CD14-positive monocyte (primary cell): ENCODE measurements at regions not wholly inside any gene's neighbourhood (a gene's known extent, or its start where the extent isn't known, plus 50 kb on each side); places are given as distances from the start of the nearest gene placed in this dataset.
"Not testable (repeated sequence)": the region's sequence is repeated elsewhere in the genome, so short reads cannot be mapped to it uniquely, and the experiment has no call there.

ENCODE experiments used
- DNase-seq, 3 donors: peaks; one replicate each; pipeline ENCODE4 v3.0.0-alpha.2; 2011 to 2022
- H2AFZ ChIP-seq: 2 replicates; pipeline ENCODE4 v1.6.0; 2012; ENCODE audit warnings: mild to moderate bottlenecking, low read depth, low read length, inconsistent platforms; ENCODE audit not compliant: insufficient read depth, poor library complexity, severe bottlenecking
- H3K27ac ChIP-seq, 2 donors: 1 replicate in 1 of 2; 2 replicates in 1 of 2; pipeline ENCODE4 v1.5.1; 2012 to 2013; ENCODE audit warnings: low read length in 2 of 2, control low read depth in 1 of 2, inconsistent platforms in 1 of 2, low read depth in 1 of 2, mild to moderate bottlenecking in 1 of 2
- H3K27me3 ChIP-seq, 2 donors: one replicate each; pipeline versions ENCODE4 v1.6.0 to v1.6.1; 2011 to 2013; ENCODE audit warnings: low read length in 2 of 2; ENCODE audit not compliant: control insufficient read depth in 2 of 2, insufficient read depth in 2 of 2
- H3K36me3 ChIP-seq, 2 donors: replicated peaks in 1 of 2; 1 replicate in 1 of 2; 2 replicates in 1 of 2; pipeline versions ENCODE4 v1.5.1 to v1.6.1; 2012 to 2013; ENCODE audit warnings: low read length in 2 of 2, control low read depth in 1 of 2, inconsistent platforms in 1 of 2, mild to moderate bottlenecking in 1 of 2; ENCODE audit not compliant: insufficient read depth in 2 of 2, control insufficient read depth in 1 of 2
- H3K4me1 ChIP-seq, 2 donors: 1 replicate in 1 of 2; 2 replicates in 1 of 2; pipeline versions ENCODE4 v1.5.1 to v1.6.1; 2012 to 2013; ENCODE audit warnings: low read length in 2 of 2, control low read depth in 1 of 2, inconsistent platforms in 1 of 2, mild to moderate bottlenecking in 1 of 2, moderate library complexity in 1 of 2; ENCODE audit not compliant: insufficient read depth in 2 of 2, control insufficient read depth in 1 of 2
- H3K4me2 ChIP-seq: replicated peaks from 2 replicates; pipeline ENCODE3; 2012; ENCODE audit warnings: low read length, moderate library complexity, mild to moderate bottlenecking; ENCODE audit not compliant: poor library complexity, severe bottlenecking; ENCODE audit errors: extremely low read depth
- H3K4me3 ChIP-seq, 3 experiments: fragments of 200-600 bp in 1 of 3; sonication (generic) in 1 of 3; replicated peaks in 1 of 3; 1 replicate in 2 of 3; 2 replicates in 1 of 3; pipeline ENCODE4 v1.5.1; 2011 to 2013; ENCODE audit warnings: low read length in 3 of 3, mild to moderate bottlenecking in 3 of 3, control low read depth in 2 of 3, low read depth in 2 of 3, inconsistent platforms in 1 of 3, moderate library complexity in 1 of 3
- H3K79me2 ChIP-seq: 2 replicates; pipeline ENCODE4 v1.6.0; 2012; ENCODE audit warnings: mild to moderate bottlenecking, control low read depth, inconsistent platforms, low read length, moderate library complexity; ENCODE audit not compliant: insufficient read depth
- H3K9ac ChIP-seq: 2 replicates; pipeline ENCODE4 v1.6.0; 2017; ENCODE audit warnings: low read length, mild to moderate bottlenecking; ENCODE audit not compliant: insufficient read depth, poor library complexity, severe bottlenecking
- H3K9me3 ChIP-seq, 2 donors: replicated peaks in 1 of 2; 1 replicate in 1 of 2; 2 replicates in 1 of 2; pipeline versions ENCODE4 v1.5.1 to v1.6.1; 2012 to 2013; ENCODE audit warnings: low read length in 2 of 2, control low read depth in 1 of 2; ENCODE audit not compliant: control insufficient read depth in 1 of 2, insufficient read depth in 1 of 2
- H4K20me1 ChIP-seq: 2 replicates; pipeline ENCODE4 v1.6.0; 2012; ENCODE audit warnings: mild to moderate bottlenecking, low read length, control low read depth, moderate library complexity; ENCODE audit not compliant: insufficient read depth
- H3K27ac Mint-ChIP-seq, 7 donors: one replicate each; pipeline ENCODE4 v1.8.0; 2020; ENCODE audit warnings: mild to moderate bottlenecking in 7 of 7, mixed read lengths in 7 of 7, moderate library complexity in 6 of 7, inconsistent platforms in 2 of 7
- H3K27me3 Mint-ChIP-seq, 3 donors: one replicate each; pipeline ENCODE4 v1.8.0; 2021 to 2022; ENCODE audit warnings: low read depth in 3 of 3, mild to moderate bottlenecking in 3 of 3, mixed read lengths in 3 of 3, moderate library complexity in 3 of 3, inconsistent platforms in 1 of 3
- H3K36me3 Mint-ChIP-seq, 2 donors: one replicate each; pipeline ENCODE4 v1.8.0; 2020; ENCODE audit warnings: mixed read lengths in 2 of 2, inconsistent platforms in 1 of 2, mild to moderate bottlenecking in 1 of 2
- H3K4me1 Mint-ChIP-seq: one replicate; pipeline ENCODE4 v1.8.0; 2020; ENCODE audit warnings: mild to moderate bottlenecking, mixed read lengths
- H3K4me3 Mint-ChIP-seq, 2 donors: one replicate each; pipeline ENCODE4 v1.8.0; 2020; ENCODE audit warnings: mild to moderate bottlenecking in 2 of 2, mixed read lengths in 2 of 2, moderate library complexity in 1 of 2
- H3K9me3 Mint-ChIP-seq, 7 donors: one replicate each; pipeline ENCODE4 v1.8.0; 2020 to 2022; ENCODE audit warnings: mixed read lengths in 7 of 7, mild to moderate bottlenecking in 6 of 7, moderate library complexity in 6 of 7, inconsistent platforms in 2 of 7
- WGBS: methylation state at CpG from one replicate; pipeline ENCODE4 v1.1.5; 2013; ENCODE audit warnings: missing lambda C conversion rate; ENCODE audit not compliant: insufficient coverage; 5-methylcytosine and 5-hydroxymethylcytosine counted together
- intact Hi-C, 2 donors: fragments of 100-400 bp; cut with micrococcal nuclease; formaldehyde crosslinking; loops; one replicate each; pipeline versions ENCODE4 v1.15.0 to v1.15.1; 2023
- TF ChIP-seq, protein P1 (sequence below): fragments of 200-600 bp; IDR thresholded peaks from one replicate; pipeline ENCODE4 v1.8.0; 2022; ENCODE audit warnings: antibody characterized with exemption, mild to moderate bottlenecking

DNA sequence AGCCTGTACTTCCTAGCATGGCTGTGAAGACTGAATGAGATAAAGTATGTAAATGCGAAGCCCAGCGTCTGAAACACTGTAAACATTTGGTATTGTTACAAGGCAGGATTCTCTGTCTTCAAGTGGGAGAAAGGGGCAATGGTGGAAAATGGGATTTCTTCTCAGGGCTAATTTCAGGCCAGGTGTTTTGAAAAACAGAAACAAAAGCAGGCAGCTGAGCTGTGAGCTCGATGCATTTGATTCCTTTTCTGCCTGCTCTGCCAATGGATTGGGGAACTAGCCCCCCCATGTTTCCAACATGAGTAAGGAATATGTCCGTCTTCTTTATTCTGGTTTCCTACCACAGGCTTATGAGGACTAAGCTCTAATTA is 732.1 kb upstream of the AUTS2 start:
- no peak overlapping the region for H2AFZ ChIP-seq
- 75% methylated on average over 3 of the region's 4 CpGs for WGBS
- H3K9me3 ChIP-seq, result peaks cover 48 to 58% of the 10 kb centered on the region in 2 donors
- Mint-ChIP-seq H3K9me3 (peaks cover 12 to 51% (median 32%) of the 10 kb centered on the region in 7 donors), H3K4me3 (no peak overlapping the region), H3K27ac (no peak overlapping the region), H3K36me3 (no peaks in the 10 kb centered on the region), H3K4me1 (no peaks in the 10 kb centered on the region), H3K27me3 (peaks cover 0 to 6% (median 0%) of the 10 kb centered on the region in 3 donors)
- H3K27ac ChIP-seq, result no peak overlapping the region
- no peaks in the 10 kb centered on the region for H3K79me2 ChIP-seq
- no peak overlapping the region for H3K4me2 ChIP-seq
- intact Hi-C loops, result no loop called here
- no peak overlapping the region for H3K9ac ChIP-seq
- TF ChIP-seq, protein P1, sequence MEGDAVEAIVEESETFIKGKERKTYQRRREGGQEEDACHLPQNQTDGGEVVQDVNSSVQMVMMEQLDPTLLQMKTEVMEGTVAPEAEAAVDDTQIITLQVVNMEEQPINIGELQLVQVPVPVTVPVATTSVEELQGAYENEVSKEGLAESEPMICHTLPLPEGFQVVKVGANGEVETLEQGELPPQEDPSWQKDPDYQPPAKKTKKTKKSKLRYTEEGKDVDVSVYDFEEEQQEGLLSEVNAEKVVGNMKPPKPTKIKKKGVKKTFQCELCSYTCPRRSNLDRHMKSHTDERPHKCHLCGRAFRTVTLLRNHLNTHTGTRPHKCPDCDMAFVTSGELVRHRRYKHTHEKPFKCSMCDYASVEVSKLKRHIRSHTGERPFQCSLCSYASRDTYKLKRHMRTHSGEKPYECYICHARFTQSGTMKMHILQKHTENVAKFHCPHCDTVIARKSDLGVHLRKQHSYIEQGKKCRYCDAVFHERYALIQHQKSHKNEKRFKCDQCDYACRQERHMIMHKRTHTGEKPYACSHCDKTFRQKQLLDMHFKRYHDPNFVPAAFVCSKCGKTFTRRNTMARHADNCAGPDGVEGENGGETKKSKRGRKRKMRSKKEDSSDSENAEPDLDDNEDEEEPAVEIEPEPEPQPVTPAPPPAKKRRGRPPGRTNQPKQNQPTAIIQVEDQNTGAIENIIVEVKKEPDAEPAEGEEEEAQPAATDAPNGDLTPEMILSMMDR, result no peak
- H3K27me3 ChIP-seq, result no peaks in the 10 kb centered on the region
- H3K36me3 ChIP-seq, result no peaks in the 10 kb centered on the region
- no peak overlapping the region for H3K4me3 ChIP-seq
- no peak for DNase-seq
- H4K20me1 ChIP-seq, result no peaks in the 10 kb centered on the region
- H3K4me1 ChIP-seq, result no peaks in the 10 kb centered on the region

GRCh38 chr7:68866721-68867120 is 731.6 kb upstream of the AUTS2 start:
- peaks cover 50 to 59% of the 10 kb centered on the region in 2 donors for H3K9me3 ChIP-seq
- H3K4me2 ChIP-seq, H2AFZ ChIP-seq, intact Hi-C loops, H4K20me1 ChIP-seq, H3K79me2 ChIP-seq, H3K36me3 Mint-ChIP-seq, H3K27ac ChIP-seq, H3K9ac ChIP-seq, H3K4me1 ChIP-seq, DNase-seq, H3K27me3 ChIP-seq, H3K36me3 ChIP-seq, H3K4me1 Mint-ChIP-seq, H3K4me3 Mint-ChIP-seq, H3K27me3 Mint-ChIP-seq, H3K4me3 ChIP-seq, H3K27ac Mint-ChIP-seq: not testable (repeated sequence)
- whole genome bisulfite sequencing, result 84% methylated on average over 3 of the region's 3 CpGs
- peaks cover 14 to 50% (median 36%) of the 10 kb centered on the region in 7 donors for H3K9me3 Mint-ChIP-seq
